BJ (cell line): ENCODE measurements at regions not wholly inside any gene's neighbourhood (a gene's known extent, or its start where the extent isn't known, plus 50 kb on each side); places are given as distances from the start of the nearest gene placed in this dataset.

ENCODE experiments used
- CTCF ChIA-PET: fragments of 350-600 bp; formaldehyde crosslinking; extraction: SDS; loops from one replicate; lab custom pipeline; 2021; ENCODE audit warnings: antibody characterized with exemption, inconsistent platforms; lab: Yijun Ruan, JAX
- POLR2A ChIA-PET: fragments of 300-600 bp; sonication (Branson Sonifier 250); formaldehyde crosslinking; extraction: SDS; loops from one replicate; lab custom pipeline; 2021; ENCODE audit warnings: antibody characterized with exemption; lab: Charles Lee
- DNase-seq: peaks from one replicate; pipeline ENCODE4 v3.0.0-alpha.2; 2011; ENCODE audit warnings: low read depth
- H3K27me3 ChIP-seq: 2 replicates; pipeline ENCODE4 v1.6.0; 2011; ENCODE audit warnings: low read length; ENCODE audit not compliant: control insufficient read depth, insufficient read depth
- H3K36me3 ChIP-seq: 2 replicates; pipeline ENCODE4 v1.5.1; 2011; ENCODE audit warnings: low read length; ENCODE audit not compliant: control insufficient read depth, insufficient read depth
- H3K4me3 ChIP-seq: 2 replicates; pipeline ENCODE4 v1.5.1; 2011; ENCODE audit warnings: low read depth, mild to moderate bottlenecking, control low read depth, low read length
- CTCF ChIP-seq: IDR thresholded peaks from 2 replicates; pipeline ENCODE4 v1.5.1; 2011; ENCODE audit warnings: low read depth, mild to moderate bottlenecking, control low read depth, inconsistent platforms, low read length, moderate library complexity; ENCODE audit not compliant: insufficient read depth

GRCh38 chr5:97531549-97531948 lies 348.5 kb upstream of the RIOK2 start:
- DNase-seq, result no peak
- no peak overlapping the region for H3K4me3 ChIP-seq
- CTCF ChIA-PET, result interaction anchor here (1.2 kb wide), 1 partner anchor 300 kb away, joined by 3 read pairs; no protein-coding TSS in a partner anchor
- POLR2A ChIA-PET, result no interaction called here
- no peaks in the 10 kb centered on the region for H3K36me3 ChIP-seq
- H3K27me3 ChIP-seq, result no peaks in the 10 kb centered on the region
- TF ChIP-seq CTCF, result no peak

GRCh38 chr5:97534166-97534565 lies 351.1 kb upstream of the RIOK2 start:
- Histone ChIP-seq H3K36me3 (no peaks in the 10 kb centered on the region), H3K27me3 (no peaks in the 10 kb centered on the region), H3K4me3 (no peak overlapping the region)
- DNase-seq, result peak; percentile 78
- peak; percentile 77 for TF ChIP-seq CTCF
- POLR2A ChIA-PET, result no interaction called here
- CTCF ChIA-PET, result interaction anchor here (0.6 to 2.1 kb wide), 23 partner anchors 8 to 1334 kb away, joined by 3 to 21 read pairs (median 4); no protein-coding TSS in a partner anchor

GRCh38 chr5:97536683-97537082 lies 353.6 kb upstream of the RIOK2 start:
- DNase-seq, result no peak
- Histone ChIP-seq H3K27me3 (no peaks in the 10 kb centered on the region), H3K36me3 (no peaks in the 10 kb centered on the region), H3K4me3 (no peak overlapping the region)
- ChIA-PET CTCF (no interaction called here), POLR2A (no interaction called here)
- TF ChIP-seq CTCF, result no peak

GRCh38 chr5:97538912-97539311 lies 355.9 kb upstream of the RIOK2 start:
- ChIA-PET POLR2A (no interaction called here), CTCF (interaction anchor here (0.6 kb wide), 1 partner anchor 1257 kb away, joined by 3 read pairs; no protein-coding TSS in a partner anchor)
- no peak for DNase-seq

GRCh38 chr5:97541864-97542263 lies 358.8 kb upstream of the RIOK2 start:
- ChIA-PET CTCF (interaction anchor here (0.7 kb wide), 1 partner anchor 19 kb away, joined by 3 read pairs; no protein-coding TSS in a partner anchor), POLR2A (no interaction called here)
- Histone ChIP-seq H3K4me3 (no peak overlapping the region), H3K36me3 (no peaks in the 10 kb centered on the region), H3K27me3 (no peaks in the 10 kb centered on the region)
- no peak for TF ChIP-seq CTCF
- DNase-seq, result no peak

More at GRCh38 chr5:97538912-97539311, 355.9 kb upstream of the RIOK2 start:
- TF ChIP-seq CTCF, result no peak
- Histone ChIP-seq H3K36me3 (no peaks in the 10 kb centered on the region), H3K4me3 (no peak overlapping the region), H3K27me3 (no peaks in the 10 kb centered on the region)
